ENCODE measurements at regions not wholly inside any gene's neighbourhood (a gene's known extent, or its start where the extent isn't known, plus 50 kb on each side); places are given as distances from the start of the nearest gene placed in this dataset.

GRCh38 chr6:91572878-91573277 lies 986.0 kb upstream of the MAP3K7 start:
- no peaks in the 10 kb centered on the region for H3K79me2 ChIP-seq (ENCODE audit: insufficient read depth, low read length)
- H3K27ac Mint-ChIP-seq = no peak overlapping the region
- no peak overlapping the region for H3K4me2 ChIP-seq (replicated peaks; ENCODE audit: extremely low read depth, low read length, poor library complexity, severe bottlenecking)
- H3K4me3 Mint-ChIP-seq = no peak overlapping the region
- no peaks in the 10 kb centered on the region for H3K4me1 Mint-ChIP-seq
- intact Hi-C loops (cut with micrococcal nuclease) = no loop called here
- H3K9ac ChIP-seq (ENCODE audit: insufficient read depth, low read length, poor library complexity, severe bottlenecking) = no peak overlapping the region
- H2AFZ ChIP-seq (ENCODE audit: insufficient read depth, low read depth, low read length, poor library complexity, severe bottlenecking) = no peak overlapping the region
- H3K9me3 ChIP-seq (replicated peaks in 1 of 2; ENCODE audit: control insufficient read depth in 1 of 2, insufficient read depth in 1 of 2, low read length in 2 of 2) = no peaks in the 10 kb centered on the region
- no peaks in the 10 kb centered on the region for H3K27me3 ChIP-seq (ENCODE audit: control insufficient read depth in 2 of 2, insufficient read depth in 2 of 2, low read length in 2 of 2)
- H3K27me3 Mint-ChIP-seq (ENCODE audit: low read depth in 3 of 3) = no peaks in the 10 kb centered on the region
- no peaks in the 10 kb centered on the region for H3K4me1 ChIP-seq (ENCODE audit: control insufficient read depth in 1 of 2, insufficient read depth in 2 of 2, low read length in 2 of 2)
- no peaks in the 10 kb centered on the region for H3K9me3 Mint-ChIP-seq
- no peaks in the 10 kb centered on the region for H4K20me1 ChIP-seq (ENCODE audit: insufficient read depth, low read length)
- no peaks in the 10 kb centered on the region for H3K36me3 ChIP-seq (replicated peaks in 1 of 2; ENCODE audit: control insufficient read depth in 1 of 2, insufficient read depth in 2 of 2, low read length in 2 of 2)
- DNase-seq = no peak
- no peaks in the 10 kb centered on the region for H3K36me3 Mint-ChIP-seq
- H3K27ac ChIP-seq (ENCODE audit: low read depth in 1 of 2, low read length in 2 of 2) = no peak overlapping the region
- WGBS (ENCODE audit: insufficient coverage) = no CpG with 5 or more reads among the region's 3 CpGs
- no peak overlapping the region for H3K4me3 ChIP-seq (replicated peaks in 1 of 3; ENCODE audit: low read depth in 2 of 3, low read length in 3 of 3)
- no peak for TF ChIP-seq CTCF (IDR thresholded peaks at IDR 0.05)

GRCh38 chr6:91569071-91569470 lies 982.2 kb upstream of the MAP3K7 start:
- Histone ChIP-seq H3K27ac (ENCODE audit: low read depth in 1 of 2, low read length in 2 of 2) (no peak overlapping the region), H3K4me1 (ENCODE audit: control insufficient read depth in 1 of 2, insufficient read depth in 2 of 2, low read length in 2 of 2) (no peaks in the 10 kb centered on the region), H3K79me2 (ENCODE audit: insufficient read depth, low read length) (no peaks in the 10 kb centered on the region), H4K20me1 (ENCODE audit: insufficient read depth, low read length) (no peaks in the 10 kb centered on the region), H3K4me2 (replicated peaks; ENCODE audit: extremely low read depth, low read length, poor library complexity, severe bottlenecking) (no peak overlapping the region), H3K9me3 (replicated peaks in 1 of 2; ENCODE audit: control insufficient read depth in 1 of 2, insufficient read depth in 1 of 2, low read length in 2 of 2) (no peaks in the 10 kb centered on the region), H3K9ac (ENCODE audit: insufficient read depth, low read length, poor library complexity, severe bottlenecking) (no peak overlapping the region), H3K36me3 (replicated peaks in 1 of 2; ENCODE audit: control insufficient read depth in 1 of 2, insufficient read depth in 2 of 2, low read length in 2 of 2) (no peaks in the 10 kb centered on the region), H3K27me3 (ENCODE audit: control insufficient read depth in 2 of 2, insufficient read depth in 2 of 2, low read length in 2 of 2) (no peaks in the 10 kb centered on the region), H3K4me3 (replicated peaks in 1 of 3; ENCODE audit: low read depth in 2 of 3, low read length in 3 of 3) (no peak overlapping the region), H2AFZ (ENCODE audit: insufficient read depth, low read depth, low read length, poor library complexity, severe bottlenecking) (no peak overlapping the region)
- intact Hi-C loops (cut with micrococcal nuclease) = no loop called here
- Mint-ChIP-seq H3K27ac (no peak overlapping the region), H3K9me3 (no peaks in the 10 kb centered on the region), H3K4me3 (no peak overlapping the region), H3K27me3 (ENCODE audit: low read depth in 3 of 3) (peaks cover 0 to 3% (median 0%) of the 10 kb centered on the region in 3 donors), H3K4me1 (no peaks in the 10 kb centered on the region), H3K36me3 (no peaks in the 10 kb centered on the region)
- TF ChIP-seq CTCF (IDR thresholded peaks at IDR 0.05) = no peak
- 100% methylated on average over 1 of the region's 2 CpGs for WGBS (ENCODE audit: insufficient coverage)
- no peak for DNase-seq
